SKM-1 treated with dmso at 0.1 percent for 144 hours (cell line): ENCODE measurements at regions not wholly inside any gene's neighbourhood (a gene's known extent, or its start where the extent isn't known, plus 50 kb on each side); places are given as distances from the start of the nearest gene placed in this dataset.

Experiments used
- DNase-seq: peaks from one replicate; lab custom pipeline; 2025; ENCODE audit not compliant: unreplicated experiment; lab: John Stamatoyannopoulos, UW

GRCh38 chr15:31151301-31152233, 50.0 kb upstream of the TRPM1 start:
- no peak for DNase-seq

- no peak for DNase-seq
Measured at GRCh38 chr15:31153531-31153930, 52.0 kb upstream of the TRPM1 start.

GRCh38 chr15:31155151-31155550, 53.6 kb upstream of the TRPM1 start:
- no peak for DNase-seq

GRCh38 chr15:31156226-31156625, 54.7 kb upstream of the TRPM1 start:
- no peak for DNase-seq

- DNase-seq: no peak
Measured at GRCh38 chr15:31156808-31157207, 55.3 kb upstream of the TRPM1 start.

- no peak for DNase-seq
Measured at GRCh38 chr15:31157644-31158069, 56.1 kb upstream of the TRPM1 start.

GRCh38 chr15:31158858-31159569, 57.5 kb upstream of the TRPM1 start:
- no peak for DNase-seq

GRCh38 chr15:31159837-31160236, 58.3 kb upstream of the TRPM1 start:
- no peak for DNase-seq

GRCh38 chr15:31160297-31160696, 58.8 kb upstream of the TRPM1 start:
- no peak for DNase-seq

GRCh38 chr15:31160740-31161495, 59.4 kb upstream of the TRPM1 start:
- DNase-seq: no peak

- no peak for DNase-seq
Measured at GRCh38 chr15:31161951-31162350, 60.4 kb upstream of the TRPM1 start.

GRCh38 chr15:31162721-31163510, 61.4 kb upstream of the TRPM1 start:
- no peak for DNase-seq

- no peak for DNase-seq
Measured at GRCh38 chr15:31163769-31164572, 62.4 kb upstream of the TRPM1 start.

GRCh38 chr15:31164573-31164912, 63.0 kb upstream of the TRPM1 start:
- DNase-seq: no peak

- no peak for DNase-seq
Measured at GRCh38 chr15:31169558-31169957, 68.0 kb upstream of the TRPM1 start.

- no peak for DNase-seq
Measured at GRCh38 chr15:31171731-31172130, 70.2 kb upstream of the TRPM1 start.

GRCh38 chr15:31172606-31173005, 71.1 kb upstream of the TRPM1 start:
- no peak for DNase-seq

GRCh38 chr15:31173790-31174450, 72.4 kb upstream of the TRPM1 start:
- DNase-seq: no peak

GRCh38 chr15:31175484-31175883, 74.0 kb upstream of the TRPM1 start:
- no peak for DNase-seq
